HepG2 (cell line): ENCODE measurements at regions not wholly inside any gene's neighbourhood (a gene's known extent, or its start where the extent isn't known, plus 50 kb on each side); places are given as distances from the start of the nearest gene placed in this dataset.

Experiments
- ATAC-seq: fragments of 200-7000 bp; cut with Tn5 transposase; 3 replicates; pipeline ENCODE4 v1.9.1; 2020; ENCODE audit warnings: mild to moderate bottlenecking, moderate library complexity
- BruUV-seq: library from RNA; stranded (reverse); fragments of 400-500 nt; replicated peaks from 2 replicates; lab custom pipeline; 2021; lab: Mats Ljungman, UMichigan
- CTCF ChIA-PET: fragments of 300-600 bp; formaldehyde crosslinking; extraction: SDS; loops from one replicate; lab custom pipeline; 2021; ENCODE audit warnings: low total read pairs, inconsistent platforms, low intra/inter-chr PET ratio; lab: Yijun Ruan, JAX
- POLR2A ChIA-PET: fragments of 350-600 bp; sonication (Branson Sonifier 250); formaldehyde crosslinking; loops from one replicate; lab custom pipeline; 2020; ENCODE audit warnings: antibody characterized with exemption, inconsistent platforms; lab: Yijun Ruan, JAX
- DNase-seq: peaks from one replicate; pipeline ENCODE4 v3.0.0-alpha.2; 2015; ENCODE audit warnings: low spot score
- FAIRE-seq: peaks from 3 replicates; lab custom pipeline; 2011; peaks lifted over from hg19 to GRCh38; lab: Jason Lieb, UNC
- H2AFZ ChIP-seq: one replicate; pipeline ENCODE4 v1.6.1; 2011; ENCODE audit warnings: low read length, inconsistent platforms
- H3K27ac ChIP-seq: fragments of 300-600 bp; 3 replicates; pipeline ENCODE4 v1.8.0; 2011; ENCODE audit warnings: mixed run types, mild to moderate bottlenecking, mixed read lengths, low read length, inconsistent platforms; ENCODE audit not compliant: insufficient read depth; ENCODE audit errors: extremely low read length
- H3K27me3 ChIP-seq, 2 experiments: fragments of 200-600 bp in 1 of 2; 2 replicates in 1 of 2; 3 replicates in 1 of 2; pipeline versions ENCODE4 v1.6.0 to v1.8.0; 2011; ENCODE audit warnings: low read length in 2 of 2, mild to moderate bottlenecking in 2 of 2, moderate library complexity in 2 of 2, inconsistent platforms in 1 of 2; ENCODE audit not compliant: insufficient read depth in 2 of 2, control insufficient read depth in 1 of 2
- H3K36me3 ChIP-seq, 2 experiments: fragments of 200-600 bp in 1 of 2; replicated peaks in 1 of 2; 2 replicates in 1 of 2; 3 replicates in 1 of 2; pipeline versions ENCODE4 v1.5.1 to v1.8.0; 2011; ENCODE audit warnings: low read length in 2 of 2, inconsistent platforms in 1 of 2; ENCODE audit not compliant: insufficient read depth in 2 of 2, control insufficient read depth in 1 of 2
- H3K4me1 ChIP-seq: 2 replicates; pipeline ENCODE4 v1.5.1; 2012; ENCODE audit warnings: low read length, inconsistent platforms; ENCODE audit not compliant: insufficient read depth
- H3K4me2 ChIP-seq: 2 replicates; pipeline ENCODE4 v1.6.0; 2011; ENCODE audit warnings: low read depth, low read length, inconsistent platforms
- H3K4me3 ChIP-seq, 3 experiments: fragments of 200-600 bp in 1 of 3; sonication (generic), shearing (Covaris generic) in 1 of 3; replicated peaks in 1 of 3; 2 replicates each; pipeline ENCODE4 v1.5.1; 2011 to 2016; ENCODE audit warnings: low read length in 3 of 3, inconsistent platforms in 2 of 3, low read depth in 2 of 3, mild to moderate bottlenecking in 2 of 3, control low read depth in 1 of 3, mixed read lengths in 1 of 3; ENCODE audit not compliant: insufficient read depth in 1 of 3
- H3K79me2 ChIP-seq: one replicate; pipeline ENCODE4 v1.6.1; 2011; ENCODE audit warnings: low read length, inconsistent platforms; ENCODE audit not compliant: insufficient read depth
- H3K9ac ChIP-seq: 2 replicates; pipeline ENCODE4 v1.6.0; 2011; ENCODE audit warnings: mild to moderate bottlenecking, low read depth, low read length, inconsistent platforms; ENCODE audit not compliant: insufficient read depth
- H3K9me3 ChIP-seq: 2 replicates; pipeline ENCODE4 v1.5.1; 2012; ENCODE audit warnings: mild to moderate bottlenecking, low read length
- H4K20me1 ChIP-seq: 2 replicates; pipeline ENCODE4 v1.6.0; 2011; ENCODE audit warnings: inconsistent platforms, mild to moderate bottlenecking, low read length, moderate library complexity; ENCODE audit not compliant: insufficient read depth
- CHCHD3 ChIP-seq: sonication (generic); formaldehyde crosslinking; IDR thresholded peaks from 2 replicates; pipeline ENCODE4 v1.8.0; 2022; ENCODE audit warnings: mild to moderate bottlenecking, missing genetic modification reagents, moderate library complexity
- GABPA ChIP-seq, 2 experiments: IDR thresholded peaks; 2 replicates each; pipeline ENCODE4 v1.6.1; 2011 to 2016; ENCODE audit warnings: low read depth in 2 of 2, low read length in 1 of 2, missing biosample characterization in 1 of 2, missing genetic modification characterization in 1 of 2
- GATAD1 ChIP-seq: IDR thresholded peaks from 2 replicates; pipeline ENCODE4 v1.6.1; 2016; ENCODE audit warnings: missing genetic modification reagents, missing compliant biosample characterization
- GFI1 ChIP-seq: sonication (generic); formaldehyde crosslinking; IDR thresholded peaks from 2 replicates; pipeline ENCODE4 v1.5.0; 2020; ENCODE audit warnings: missing genetic modification reagents, mild to moderate bottlenecking, borderline replicate concordance
- JARID2 ChIP-seq: sonication (generic); formaldehyde crosslinking; IDR thresholded peaks from 2 replicates; pipeline ENCODE4 v1.8.1; 2023; ENCODE audit warnings: missing genetic modification reagents, inconsistent platforms; ENCODE audit not compliant: insufficient replicate concordance
- RBM39 ChIP-seq: fragments of 200-400 bp; formaldehyde crosslinking; IDR thresholded peaks from one replicate; pipeline ENCODE4 v1.6.1; 2018; ENCODE audit warnings: antibody characterized with exemption, mild to moderate bottlenecking, low read depth, low read length; ENCODE audit not compliant: poor library complexity, severe bottlenecking
- ZNF562 ChIP-seq: sonication (generic); formaldehyde crosslinking; IDR thresholded peaks from 2 replicates; pipeline ENCODE4 v1.8.0; 2022; ENCODE audit warnings: missing genetic modification reagents, borderline replicate concordance
- ZNF577 ChIP-seq: sonication (generic); formaldehyde crosslinking; IDR thresholded peaks from 2 replicates; pipeline ENCODE4 v1.4.0; 2020; ENCODE audit warnings: mild to moderate bottlenecking, low read depth, missing genetic modification reagents, borderline replicate concordance
- ZNF652 ChIP-seq: IDR thresholded peaks from 2 replicates; pipeline ENCODE4 v1.6.1; 2016; ENCODE audit warnings: low read depth, borderline replicate concordance
- ZNF672 ChIP-seq: sonication (generic); formaldehyde crosslinking; IDR thresholded peaks from 2 replicates; pipeline ENCODE4 v1.8.1; 2022; ENCODE audit warnings: missing genetic modification reagents
- WGBS: methylation state at CpG from one replicate; pipeline ENCODE4 v1.1.6; 2017; ENCODE audit warnings: low lambda C conversion rate; 5-methylcytosine and 5-hydroxymethylcytosine counted together
- in situ Hi-C: cut with HindIII; loops from 2 replicates; pipeline ENCODE4 v1.10.0; 2017; ENCODE audit warnings: low pct_unique_long_range_greater_than_20kb; ENCODE audit not compliant: extremely low pct_ligation_motif_present
- intact Hi-C: fragments of 100-400 bp; cut with micrococcal nuclease; formaldehyde crosslinking; loops from one replicate; pipeline ENCODE4 v1.10.0; 2022; ENCODE audit not compliant: unreplicated experiment
- TF ChIP-seq, protein P1 (sequence below): fragments of 450-650 bp; IDR thresholded peaks from 2 replicates; pipeline ENCODE4 v1.6.1; 2017
- TF ChIP-seq, protein P2 (sequence below): sonication (generic); formaldehyde crosslinking; IDR thresholded peaks from 2 replicates; pipeline ENCODE4 v1.4.0; 2020; ENCODE audit warnings: missing genetic modification reagents
- TF ChIP-seq, protein P3 (sequence below): sonication (generic); formaldehyde crosslinking; IDR thresholded peaks from 2 replicates; pipeline ENCODE4 v1.4.0; 2020; ENCODE audit warnings: mild to moderate bottlenecking, missing genetic modification reagents
- TF ChIP-seq, protein P4 (sequence below): sonication (generic); formaldehyde crosslinking; IDR thresholded peaks from 2 replicates; pipeline ENCODE4 v1.4.0; 2020; ENCODE audit warnings: missing genetic modification reagents

DNA sequence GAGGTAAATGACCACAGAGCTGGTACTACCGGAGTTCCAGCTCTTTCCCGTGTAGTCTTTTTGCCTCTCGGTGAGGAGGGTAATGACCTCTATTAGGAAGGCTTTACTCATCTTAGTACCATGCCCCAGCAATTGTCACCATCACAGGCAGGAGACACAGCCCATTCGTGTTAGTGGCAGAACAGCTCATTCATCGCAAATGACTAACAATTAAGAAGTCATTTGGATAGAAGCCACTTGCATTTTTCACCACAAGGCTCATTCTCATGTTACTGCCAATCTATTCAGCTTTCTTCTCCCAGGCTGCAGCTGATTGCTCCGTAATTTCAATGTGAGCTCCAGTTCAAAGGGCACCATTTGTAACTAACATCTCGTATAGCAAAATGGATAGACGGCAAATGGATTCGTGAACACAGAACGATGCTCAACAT lies 718.8 kb upstream of the TMEM132C start:
- no TSS peak for BruUV-seq
- H4K20me1 ChIP-seq: no peaks in the 10 kb centered on the region
- no peaks in the 10 kb centered on the region for H3K79me2 ChIP-seq
- no peaks in the 10 kb centered on the region for H3K36me3 ChIP-seq
- no peak overlapping the region for H3K27ac ChIP-seq
- H3K9me3 ChIP-seq: peaks cover 68% of the 10 kb centered on the region
- no peak overlapping the region for H2AFZ ChIP-seq
- H3K4me1 ChIP-seq: no peaks in the 10 kb centered on the region
- DNase-seq: no peak
- WGBS: 59% methylated on average over 10 of the region's 10 CpGs
- TF ChIP-seq ZNF577 (CRISPR knock-in tag) (no peak), ZNF672 (CRISPR knock-in tag) (no peak), RBM39 (no peak), CHCHD3 (no peak), ZNF652 (no peak), GFI1 (CRISPR knock-in tag) (no peak), GABPA (IDR thresholded peaks at IDR 0.05; ENCODE audit: low read depth, low read length) (no peak), GABPA (CRISPR knock-in tag; IDR thresholded peaks at IDR 0.05; ENCODE audit: low read depth) (no peak), GATAD1 (CRISPR knock-in tag) (no peak), JARID2 (CRISPR knock-in tag) (no peak), ZNF562 (no peak)
- TF ChIP-seq, protein P1, sequence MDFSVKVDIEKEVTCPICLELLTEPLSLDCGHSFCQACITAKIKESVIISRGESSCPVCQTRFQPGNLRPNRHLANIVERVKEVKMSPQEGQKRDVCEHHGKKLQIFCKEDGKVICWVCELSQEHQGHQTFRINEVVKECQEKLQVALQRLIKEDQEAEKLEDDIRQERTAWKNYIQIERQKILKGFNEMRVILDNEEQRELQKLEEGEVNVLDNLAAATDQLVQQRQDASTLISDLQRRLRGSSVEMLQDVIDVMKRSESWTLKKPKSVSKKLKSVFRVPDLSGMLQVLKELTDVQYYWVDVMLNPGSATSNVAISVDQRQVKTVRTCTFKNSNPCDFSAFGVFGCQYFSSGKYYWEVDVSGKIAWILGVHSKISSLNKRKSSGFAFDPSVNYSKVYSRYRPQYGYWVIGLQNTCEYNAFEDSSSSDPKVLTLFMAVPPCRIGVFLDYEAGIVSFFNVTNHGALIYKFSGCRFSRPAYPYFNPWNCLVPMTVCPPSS: no peak
- TF ChIP-seq, protein P2, sequence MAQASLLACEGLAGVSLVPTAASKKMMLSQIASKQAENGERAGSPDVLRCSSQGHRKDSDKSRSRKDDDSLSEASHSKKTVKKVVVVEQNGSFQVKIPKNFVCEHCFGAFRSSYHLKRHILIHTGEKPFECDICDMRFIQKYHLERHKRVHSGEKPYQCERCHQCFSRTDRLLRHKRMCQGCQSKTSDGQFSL (CRISPR knock-in tag): no peak
- TF ChIP-seq, protein P3, sequence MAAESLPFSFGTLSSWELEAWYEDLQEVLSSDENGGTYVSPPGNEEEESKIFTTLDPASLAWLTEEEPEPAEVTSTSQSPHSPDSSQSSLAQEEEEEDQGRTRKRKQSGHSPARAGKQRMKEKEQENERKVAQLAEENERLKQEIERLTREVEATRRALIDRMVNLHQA (CRISPR knock-in tag): no peak
- TF ChIP-seq, protein P4, sequence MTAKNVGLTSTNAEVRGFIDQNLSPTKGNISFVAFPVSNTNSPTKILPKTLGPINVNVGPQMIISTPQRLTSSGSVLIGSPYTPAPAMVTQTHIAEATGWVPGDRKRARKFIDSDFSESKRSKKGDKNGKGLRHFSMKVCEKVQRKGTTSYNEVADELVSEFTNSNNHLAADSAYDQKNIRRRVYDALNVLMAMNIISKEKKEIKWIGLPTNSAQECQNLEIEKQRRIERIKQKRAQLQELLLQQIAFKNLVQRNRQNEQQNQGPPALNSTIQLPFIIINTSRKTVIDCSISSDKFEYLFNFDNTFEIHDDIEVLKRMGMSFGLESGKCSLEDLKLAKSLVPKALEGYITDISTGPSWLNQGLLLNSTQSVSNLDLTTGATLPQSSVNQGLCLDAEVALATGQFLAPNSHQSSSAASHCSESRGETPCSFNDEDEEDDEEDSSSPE (CRISPR knock-in tag): no peak
- TF ChIP-seq, all 625 proteins: peak for 0
- no peak for FAIRE-seq
- H3K9ac ChIP-seq: no peak overlapping the region
- in situ Hi-C loops: no loop called here
- ChIA-PET CTCF (no interaction called here), POLR2A (no interaction called here)
- no peak overlapping the region for H3K4me2 ChIP-seq
- intact Hi-C loops: no loop called here
- H3K4me3 ChIP-seq: no peak overlapping the region
- H3K27me3 ChIP-seq: no peaks in the 10 kb centered on the region
- no peak for ATAC-seq
